Esophagus squamous epithelium (tissue), 4 donors: ENCODE measurements at regions not wholly inside any gene's neighbourhood (a gene's known extent, or its start where the extent isn't known, plus 50 kb on each side); places are given as distances from the start of the nearest gene placed in this dataset.

Source experiments
- CTCF ChIP-seq, 6 experiments: fragments of 450-650 bp in 4 of 6; fragments of 200-600 bp in 2 of 6; sonication (generic) in 2 of 6; IDR thresholded peaks; one replicate each; pipeline ENCODE4 v1.5.1; 2016 to 2019; ENCODE audit warnings: antibody characterized with exemption in 6 of 6, mild to moderate bottlenecking in 4 of 6, moderate library complexity in 4 of 6
- POLR2A ChIP-seq, 4 donors: fragments of 450-650 bp; IDR thresholded peaks; one replicate each; pipeline ENCODE4 v1.6.1; 2017; ENCODE audit warnings: antibody characterized with exemption in 4 of 4, mild to moderate bottlenecking in 4 of 4, moderate library complexity in 3 of 4

- TF ChIP-seq POLR2A (IDR thresholded peaks at IDR 0.05) (no peak), CTCF (IDR thresholded peaks at IDR 0.05) (no peak)
Measured at GRCh38 chrX:4550018-4550417, 836.6 kb upstream of the PRKX start.
